GM19238 (cell line): ENCODE measurements at regions not wholly inside any gene's neighbourhood (a gene's known extent, or its start where the extent isn't known, plus 50 kb on each side); places are given as distances from the start of the nearest gene placed in this dataset.

Experiments used
- DNase-seq: peaks from one replicate; pipeline ENCODE4 v3.0.0; 2011; ENCODE audit warnings: low spot score; ENCODE audit not compliant: insufficient read length

DNA sequence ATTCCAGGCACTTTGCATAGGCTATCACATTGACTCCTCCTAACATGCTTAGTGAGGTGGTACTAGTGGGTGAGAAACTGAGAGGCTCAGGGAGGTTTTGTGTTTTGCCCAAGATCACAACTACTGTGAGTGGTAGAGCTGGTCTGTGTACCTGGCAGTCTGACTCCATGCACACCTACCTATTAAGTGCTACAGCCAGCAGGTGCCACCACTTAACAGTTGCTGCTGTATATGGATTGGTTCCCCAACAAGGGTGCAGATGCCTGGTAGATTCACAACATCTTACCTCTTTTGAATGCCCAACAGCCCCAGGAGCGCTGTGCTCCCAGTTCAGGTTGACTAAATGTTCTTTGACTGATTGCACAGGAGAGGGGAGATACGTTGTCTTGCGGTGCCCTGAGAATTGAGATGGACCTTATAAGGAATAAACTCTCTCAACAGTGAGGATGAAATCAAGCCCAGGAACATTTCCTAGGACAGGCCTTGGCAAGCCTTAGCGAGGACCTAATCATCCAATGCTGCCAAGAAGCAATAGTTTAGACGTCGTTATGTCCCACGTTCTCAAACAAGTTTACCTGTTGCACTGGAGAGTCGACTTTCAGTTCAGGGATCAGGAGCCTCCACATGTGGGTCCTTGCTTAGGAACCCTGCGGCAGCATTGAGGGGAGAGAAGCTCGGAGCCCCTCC lies 78.9 kb upstream of the F3 start:
- DNase-seq = no peak

DNA sequence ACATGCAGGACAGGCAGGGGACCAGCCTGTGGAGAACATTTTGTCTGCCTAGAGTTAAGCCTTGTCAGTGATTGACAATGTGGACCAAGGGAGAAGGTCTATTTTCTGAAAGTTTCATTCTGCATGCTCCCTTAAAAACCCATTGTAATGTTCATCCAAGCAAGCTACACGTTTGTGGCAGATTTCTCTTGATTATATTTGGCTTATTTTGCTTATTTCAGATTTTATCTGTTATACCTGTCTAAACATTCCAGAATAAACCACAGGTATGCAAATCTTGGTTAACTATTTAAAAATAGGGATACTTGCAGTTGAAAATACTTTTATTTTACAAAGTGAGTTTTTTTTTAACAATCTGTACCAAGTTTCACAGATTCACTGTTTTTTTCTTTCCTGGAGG lies 78.2 kb upstream of the F3 start:
- DNase-seq = no peak

DNA sequence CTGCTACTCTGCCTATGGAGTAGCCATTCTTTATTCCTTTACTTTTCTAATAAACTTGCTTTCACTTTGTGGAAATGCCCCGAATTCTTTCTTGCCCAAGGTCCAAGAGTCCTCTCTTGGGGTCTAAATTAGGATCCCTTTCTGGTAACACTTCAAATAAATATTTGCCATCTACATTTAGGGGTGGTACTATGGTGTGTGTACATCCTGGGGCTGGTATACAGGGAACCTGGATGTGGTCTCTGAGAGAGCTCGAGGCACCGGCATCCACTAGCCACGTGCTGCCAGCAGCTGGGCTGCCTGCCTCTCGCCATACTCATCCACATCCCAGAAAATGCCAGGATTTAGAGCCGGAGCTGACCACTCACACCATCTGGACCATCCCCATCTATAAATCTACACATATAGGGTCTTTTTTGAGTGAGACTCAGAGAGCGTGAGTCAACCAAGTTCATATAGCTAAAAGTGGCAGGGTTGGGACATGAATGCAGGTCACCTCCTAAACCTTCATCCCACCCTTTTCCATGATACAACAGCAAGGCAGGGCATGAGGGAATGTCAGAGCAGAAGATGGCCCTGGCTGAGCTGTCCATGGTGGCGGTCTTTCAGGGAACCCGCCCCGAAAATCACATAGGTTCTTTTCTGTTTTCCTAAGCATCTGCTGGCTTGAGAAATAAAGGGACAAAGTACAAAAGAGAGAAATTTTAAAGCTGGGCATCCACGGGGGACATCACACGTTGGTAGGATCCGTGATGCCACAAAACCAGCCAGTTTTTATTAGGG lies 76.6 kb upstream of the F3 start:
- no peak for DNase-seq

- DNase-seq = no peak
Measured at GRCh38 chr1:94617134-94617805, 75.7 kb upstream of the F3 start.

DNA sequence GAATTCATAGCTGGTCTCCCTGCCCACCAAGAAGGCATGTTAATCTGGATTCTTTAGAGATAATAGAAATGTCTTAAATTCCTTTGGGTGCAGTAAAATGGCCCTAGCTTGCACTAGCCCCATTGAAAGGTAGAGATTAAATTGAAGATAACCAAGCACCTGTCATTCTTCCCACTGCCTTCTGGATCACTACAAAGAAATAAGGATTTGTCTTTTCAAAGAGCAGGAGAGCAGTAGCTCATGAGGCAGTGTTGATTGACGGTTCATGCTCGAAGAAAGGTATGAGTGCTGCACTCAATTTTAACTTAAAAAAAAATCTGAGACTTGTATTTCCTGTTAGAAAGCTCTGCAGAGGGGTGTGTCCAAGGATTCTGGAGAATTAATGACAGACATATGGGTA lies 74.9 kb upstream of the F3 start:
- DNase-seq = no peak

DNA sequence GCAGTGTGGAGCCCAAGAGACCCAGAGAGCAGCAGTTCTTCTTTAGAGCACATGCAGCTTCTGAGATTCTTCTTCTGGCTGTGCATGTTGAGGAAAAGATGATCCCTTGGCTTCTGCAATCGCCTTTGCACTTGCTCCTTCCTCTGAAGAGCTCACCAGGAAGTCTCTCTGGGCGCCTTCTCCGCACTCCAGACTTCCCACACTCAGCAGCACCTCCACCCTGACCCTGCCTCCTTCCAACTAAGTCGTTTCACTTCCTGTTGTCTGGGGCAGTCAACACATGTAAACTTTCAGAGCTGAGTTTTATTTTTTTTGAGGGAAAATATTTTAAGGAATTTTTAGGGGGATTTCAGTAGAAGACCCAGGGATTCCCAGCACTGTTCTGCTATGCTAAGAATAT lies 73.4 kb upstream of the F3 start:
- no peak for DNase-seq

GRCh38 chr1:94614168-94614815 lies 72.7 kb upstream of the F3 start:
- DNase-seq = no peak

- no peak for DNase-seq
Measured at GRCh38 chr1:94612525-94613204, 71.1 kb upstream of the F3 start.

GRCh38 chr1:94611681-94612475 lies 70.3 kb upstream of the F3 start:
- no peak for DNase-seq

GRCh38 chr1:94609619-94610018 lies 68.1 kb upstream of the F3 start:
- DNase-seq = no peak

DNA sequence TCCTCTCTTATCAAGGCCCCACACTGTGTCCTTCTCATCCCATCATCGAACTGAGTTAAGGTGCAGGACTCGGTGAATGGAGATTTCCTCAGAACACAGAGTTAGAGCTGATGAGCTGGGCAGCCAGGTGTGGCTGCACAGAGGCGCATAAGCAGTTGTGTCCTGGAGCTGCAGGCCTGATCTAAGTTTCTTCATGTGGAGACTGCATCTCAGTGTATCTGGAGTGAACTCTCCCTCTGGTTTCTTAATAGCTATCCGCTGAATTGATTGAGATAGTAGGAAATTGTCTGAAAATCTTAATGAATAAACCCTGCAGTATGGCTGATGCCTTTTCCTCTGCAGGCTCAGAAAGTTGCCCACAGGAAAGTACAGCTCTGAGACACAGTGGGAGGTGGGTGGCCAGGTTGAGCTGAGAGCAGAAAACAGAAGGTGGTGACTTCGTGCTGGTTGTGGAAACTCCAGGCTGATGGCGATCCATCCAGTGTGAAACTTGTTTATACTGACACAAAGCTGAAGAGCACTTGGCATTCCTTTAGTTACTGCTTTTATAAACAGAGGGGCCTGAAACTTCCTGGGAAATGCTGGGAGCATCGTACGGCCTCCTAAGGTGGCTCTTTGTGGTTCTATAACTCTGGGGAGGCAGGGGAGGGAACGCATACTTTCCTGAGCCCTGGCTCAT lies 67.4 kb upstream of the F3 start:
- DNase-seq = no peak

DNA sequence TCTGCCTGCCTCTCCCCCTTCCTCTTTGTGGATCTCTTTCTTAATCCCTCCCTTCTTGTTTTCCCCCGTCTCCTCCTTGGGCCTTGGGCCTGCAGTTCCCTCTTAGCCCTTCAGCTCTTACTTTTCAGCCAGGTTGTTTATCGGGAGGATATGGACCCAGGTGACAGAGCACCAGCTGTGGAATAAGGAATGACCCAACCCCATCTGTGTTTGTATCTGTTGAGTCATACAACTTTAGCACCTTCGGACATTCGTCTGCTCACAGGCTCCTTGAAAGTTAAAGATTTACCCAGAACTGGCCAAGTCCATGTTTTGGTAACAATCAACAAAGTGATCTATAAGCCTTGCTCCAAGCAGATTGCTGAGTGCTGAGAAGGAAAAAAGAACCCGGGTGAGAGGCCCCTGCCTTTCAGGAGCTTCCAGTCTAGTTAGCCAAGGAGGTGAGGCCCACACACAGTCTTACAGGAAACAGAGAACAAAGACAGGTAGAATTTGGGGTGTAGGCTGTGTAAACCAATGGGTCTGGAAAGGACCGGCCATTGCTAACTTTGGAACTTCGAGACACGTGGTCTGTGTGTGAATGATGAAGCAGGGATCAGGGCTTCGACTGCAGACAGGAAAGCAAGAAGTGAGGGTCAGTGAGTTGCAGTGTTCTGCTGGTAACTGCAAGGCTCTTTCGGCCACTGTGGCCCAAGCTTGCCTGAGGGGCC lies 66.7 kb upstream of the F3 start:
- no peak for DNase-seq

GRCh38 chr1:94607398-94607797 lies 65.8 kb upstream of the F3 start:
- no peak for DNase-seq

- DNase-seq = no peak
Measured at GRCh38 chr1:94606471-94606870, 64.9 kb upstream of the F3 start.

- DNase-seq = no peak
Measured at GRCh38 chr1:94603663-94604062, 62.1 kb upstream of the F3 start.

DNA sequence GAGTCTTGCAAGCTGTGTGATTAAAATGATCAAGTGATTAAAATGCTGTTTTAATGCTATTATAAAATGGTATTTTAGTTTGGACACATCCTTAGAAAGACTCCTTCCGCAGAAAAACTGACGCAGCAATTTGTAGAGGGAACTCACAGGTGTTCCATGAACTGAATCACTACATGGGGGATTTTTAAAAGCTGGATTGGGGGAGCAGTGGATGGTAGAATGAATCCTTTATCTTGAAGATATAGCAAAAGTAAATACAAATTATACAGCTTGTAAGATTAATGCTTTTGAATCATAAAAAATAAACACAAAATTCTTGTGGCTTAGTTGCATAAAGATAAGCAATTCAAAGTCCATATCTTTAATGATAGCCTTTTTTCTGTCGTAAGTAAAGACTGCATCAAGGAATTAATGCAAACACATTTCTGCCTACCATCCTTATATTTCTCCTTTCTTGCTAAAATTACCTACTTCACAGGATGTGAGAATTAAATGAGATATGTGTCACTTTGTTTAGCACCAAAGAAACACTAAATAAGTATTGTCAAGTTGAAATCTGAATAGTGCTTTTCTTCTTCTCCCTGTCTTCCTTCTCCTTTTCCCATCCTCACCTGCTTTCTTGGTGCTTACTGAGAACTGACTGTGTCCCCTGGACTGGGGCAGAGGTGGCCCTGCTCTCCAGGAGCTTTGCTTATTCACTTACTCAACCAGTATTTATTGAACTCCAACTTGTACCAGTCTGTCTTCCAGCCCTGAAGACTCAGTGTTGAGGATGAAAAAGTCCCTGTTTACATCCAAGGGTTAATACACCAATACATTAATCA lies 61.5 kb upstream of the F3 start:
- no peak for DNase-seq

DNA sequence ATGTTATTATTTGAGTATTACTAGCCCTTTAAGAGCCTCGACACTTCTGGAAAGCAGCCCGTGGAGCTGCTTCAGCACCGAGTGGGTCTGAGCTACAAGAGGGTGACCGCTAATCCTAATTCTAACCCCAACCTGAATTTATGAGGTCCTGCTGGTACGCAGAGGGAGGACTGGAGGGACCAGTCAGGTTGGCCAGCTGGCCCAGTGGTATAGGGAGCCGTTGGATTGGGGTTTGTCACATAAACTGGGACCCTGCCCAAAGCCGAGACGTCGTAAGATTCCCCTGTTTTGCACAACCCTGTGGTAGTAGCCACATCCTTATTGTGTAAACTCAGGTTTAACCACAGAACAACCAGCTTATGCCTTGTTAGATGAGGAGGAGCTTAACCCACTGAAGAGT lies 60.8 kb upstream of the F3 start:
- DNase-seq = no peak

- no peak for DNase-seq
Measured at GRCh38 chr1:94600556-94600955, 59.0 kb upstream of the F3 start.
